ENCODE measurements at regions not wholly inside any gene's neighbourhood (a gene's known extent, or its start where the extent isn't known, plus 50 kb on each side); places are given as distances from the start of the nearest gene placed in this dataset.

DNA sequence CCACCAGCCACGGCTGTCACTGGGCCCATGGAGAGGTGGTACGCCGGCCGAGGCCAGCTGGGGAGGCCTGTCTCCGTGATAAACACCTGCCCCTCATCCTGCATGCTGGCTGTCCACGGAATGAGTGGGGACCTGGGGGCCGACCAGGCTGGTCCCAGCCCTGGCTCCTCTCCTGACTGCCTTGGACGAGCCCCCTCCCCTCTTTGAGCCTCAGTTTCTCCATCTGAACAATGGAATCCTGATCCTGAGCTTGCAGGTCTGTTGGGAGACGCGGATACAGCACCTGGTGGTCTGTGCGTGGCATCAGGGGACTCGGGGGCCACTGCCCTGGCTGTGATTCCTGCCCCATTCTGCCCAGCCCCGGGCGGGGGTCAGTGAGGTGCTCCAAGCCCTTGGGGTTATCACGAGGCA is 109.9 kb downstream of the MICALL2 start:
- no peak overlapping the region for H3K27ac Mint-ChIP-seq (ENCODE audit: unreplicated experiment)
- TF ChIP-seq CTCF (IDR thresholded peaks at IDR 0.05; ENCODE audit: unreplicated experiment): no peak
- H3K9me3 Mint-ChIP-seq (ENCODE audit: unreplicated experiment): no peaks in the 10 kb centered on the region
- no peaks in the 10 kb centered on the region for H3K36me3 Mint-ChIP-seq (ENCODE audit: low read depth, unreplicated experiment)
- H3K27me3 Mint-ChIP-seq (ENCODE audit: unreplicated experiment): peaks cover 2% of the 10 kb centered on the region
- H3K4me3 Mint-ChIP-seq (ENCODE audit: unreplicated experiment): no peak overlapping the region
- DNase-seq (ENCODE audit: low spot score): no peak
- H3K4me1 Mint-ChIP-seq (ENCODE audit: unreplicated experiment): no peaks in the 10 kb centered on the region

GRCh38 chr7:1351881-1352625 is 107.2 kb downstream of the MICALL2 start:
- peaks cover 3% of the 10 kb centered on the region for H3K4me1 Mint-ChIP-seq (ENCODE audit: unreplicated experiment)
- no peak for DNase-seq (ENCODE audit: low spot score)
- H3K9me3 Mint-ChIP-seq (ENCODE audit: unreplicated experiment): no peaks in the 10 kb centered on the region
- H3K4me3 Mint-ChIP-seq (ENCODE audit: unreplicated experiment): no peak overlapping the region
- no peak overlapping the region for H3K27ac Mint-ChIP-seq (ENCODE audit: unreplicated experiment)
- no peaks in the 10 kb centered on the region for H3K36me3 Mint-ChIP-seq (ENCODE audit: low read depth, unreplicated experiment)
- H3K27me3 Mint-ChIP-seq (ENCODE audit: unreplicated experiment): peaks cover 3% of the 10 kb centered on the region
- TF ChIP-seq CTCF (IDR thresholded peaks at IDR 0.05; ENCODE audit: unreplicated experiment): no peak

DNA sequence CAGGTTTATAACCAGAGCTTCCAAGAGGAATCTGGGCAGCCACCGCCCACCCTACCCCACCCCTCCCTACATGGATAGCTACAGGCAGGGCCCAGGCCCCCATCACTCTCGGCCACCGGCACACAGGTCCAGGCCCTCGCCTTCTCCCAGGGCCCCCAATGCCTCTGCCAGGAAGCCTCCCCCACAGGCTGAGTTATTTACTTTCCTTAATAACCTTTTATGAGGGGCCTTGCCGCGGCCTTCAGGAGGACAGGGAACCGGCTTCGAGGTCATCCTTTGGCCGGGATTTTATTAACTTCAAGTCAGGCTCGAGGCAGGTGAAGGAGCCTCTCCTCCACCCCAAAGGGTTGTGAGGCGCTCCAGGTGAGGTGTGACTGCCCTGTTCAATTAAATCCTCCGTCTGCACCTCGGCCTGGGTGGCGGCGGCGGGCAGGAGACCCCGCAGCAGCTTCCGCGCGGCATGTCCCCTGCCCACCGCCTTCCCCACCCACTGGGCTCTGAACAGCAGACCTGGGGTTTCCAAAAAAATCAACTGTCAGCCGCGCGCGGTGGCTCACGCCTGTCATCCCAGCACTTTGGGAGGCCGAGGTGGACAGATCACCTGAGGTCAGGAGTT is 106.5 kb downstream of the MICALL2 start:
- DNase-seq (ENCODE audit: low spot score): no peak
- no peaks in the 10 kb centered on the region for H3K9me3 Mint-ChIP-seq (ENCODE audit: unreplicated experiment)
- H3K4me3 Mint-ChIP-seq (ENCODE audit: unreplicated experiment): no peak overlapping the region
- peaks cover 6% of the 10 kb centered on the region for H3K27me3 Mint-ChIP-seq (ENCODE audit: unreplicated experiment)
- no peak overlapping the region for H3K27ac Mint-ChIP-seq (ENCODE audit: unreplicated experiment)
- H3K4me1 Mint-ChIP-seq (ENCODE audit: unreplicated experiment): peaks cover 3% of the 10 kb centered on the region
- H3K36me3 Mint-ChIP-seq (ENCODE audit: low read depth, unreplicated experiment): no peaks in the 10 kb centered on the region
- no peak for TF ChIP-seq CTCF (IDR thresholded peaks at IDR 0.05; ENCODE audit: unreplicated experiment)

DNA sequence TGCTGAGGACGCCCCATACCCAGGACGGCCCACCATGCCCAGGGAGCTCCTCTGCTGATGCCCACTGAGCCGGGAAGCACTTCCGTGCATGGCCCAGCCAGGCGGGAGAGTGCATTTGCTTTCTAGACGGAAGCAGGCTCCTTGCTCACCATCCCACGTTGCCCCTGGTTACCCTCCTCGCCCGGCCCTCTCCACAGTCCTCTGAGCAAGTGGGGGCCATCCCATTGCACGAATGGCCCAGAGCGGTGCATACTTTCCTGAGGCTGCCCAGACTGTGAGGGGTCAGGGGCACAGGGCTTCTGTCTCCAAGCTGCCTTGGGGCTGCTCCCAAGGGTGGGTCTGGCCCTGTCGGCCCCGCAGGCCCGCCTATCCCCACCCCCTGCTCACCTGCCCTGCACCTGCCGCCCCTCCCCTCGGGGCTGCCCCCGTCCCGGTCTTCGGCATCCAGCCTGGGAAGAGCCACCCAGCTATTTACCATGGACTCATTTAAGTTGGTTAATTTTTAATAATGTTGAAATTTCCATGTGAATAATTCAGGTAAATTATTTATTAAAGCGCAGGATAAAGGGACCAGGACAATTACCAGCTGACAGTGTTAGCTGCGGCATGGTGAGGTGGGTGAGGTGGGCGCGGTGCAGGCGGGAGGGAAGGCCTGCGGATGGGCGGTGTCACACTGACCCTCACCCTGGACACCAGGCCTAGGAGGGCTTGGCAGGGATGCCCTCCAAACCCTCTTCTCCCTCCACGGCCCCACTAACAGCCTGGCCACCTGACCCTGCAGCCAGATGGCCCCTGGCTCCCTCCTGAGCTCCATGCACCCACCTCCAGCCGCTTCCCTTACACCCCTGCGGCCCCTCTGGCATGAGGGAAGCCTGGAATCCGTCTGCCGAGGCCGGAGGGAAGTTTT is 104.4 kb downstream of the MICALL2 start:
- no peak for DNase-seq (ENCODE audit: low spot score)
- no peak overlapping the region for H3K27ac Mint-ChIP-seq (ENCODE audit: unreplicated experiment)
- no peaks in the 10 kb centered on the region for H3K9me3 Mint-ChIP-seq (ENCODE audit: unreplicated experiment)
- H3K4me3 Mint-ChIP-seq (ENCODE audit: unreplicated experiment): no peak overlapping the region
- peaks cover 3% of the 10 kb centered on the region for H3K4me1 Mint-ChIP-seq (ENCODE audit: unreplicated experiment)
- peaks cover 9% of the 10 kb centered on the region for H3K27me3 Mint-ChIP-seq (ENCODE audit: unreplicated experiment)
- no peaks in the 10 kb centered on the region for H3K36me3 Mint-ChIP-seq (ENCODE audit: low read depth, unreplicated experiment)
- TF ChIP-seq CTCF (IDR thresholded peaks at IDR 0.05; ENCODE audit: unreplicated experiment): no peak

All from endothelial cell (in vitro differentiated cells).